GM12865 (cell line): ENCODE measurements at regions not wholly inside any gene's neighbourhood (a gene's known extent, or its start where the extent isn't known, plus 50 kb on each side); places are given as distances from the start of the nearest gene placed in this dataset.

ENCODE experiments used
- DNase-seq: peaks from one replicate; pipeline ENCODE4 v3.0.0; 2010; ENCODE audit warnings: low read depth
- H3K4me3 ChIP-seq: 2 replicates; pipeline ENCODE4 v1.5.1; 2011; ENCODE audit warnings: mild to moderate bottlenecking, low read depth, low read length, control low read depth
- CTCF ChIP-seq: IDR thresholded peaks from 2 replicates; pipeline ENCODE4 v1.5.1; 2011; ENCODE audit warnings: low read length, control low read depth, low read depth, inconsistent platforms; ENCODE audit not compliant: insufficient read depth; ENCODE audit errors: missing control alignments

DNA sequence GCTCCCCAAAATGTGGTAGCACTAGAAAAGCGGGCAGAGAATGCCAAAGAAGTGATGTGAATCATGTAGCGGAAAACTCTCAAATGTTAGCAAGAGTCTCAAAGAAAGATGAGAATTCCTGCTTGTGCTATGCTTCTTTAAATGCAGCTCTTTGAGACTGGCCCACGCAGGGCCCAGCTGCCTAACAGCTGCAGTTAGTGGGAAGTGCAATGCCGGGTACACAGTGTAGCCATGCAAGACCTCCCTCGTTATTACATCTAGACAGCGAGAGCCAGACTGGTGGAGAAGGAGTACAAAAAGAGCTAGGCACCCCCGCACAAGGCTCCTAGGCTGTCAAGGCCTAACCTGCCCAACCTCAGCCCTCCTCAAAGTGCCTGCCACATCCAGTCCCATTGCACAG lies 201.7 kb upstream of the PRDM1 start:
- no peak overlapping the region for H3K4me3 ChIP-seq
- no peak for TF ChIP-seq CTCF
- no peak for DNase-seq

DNA sequence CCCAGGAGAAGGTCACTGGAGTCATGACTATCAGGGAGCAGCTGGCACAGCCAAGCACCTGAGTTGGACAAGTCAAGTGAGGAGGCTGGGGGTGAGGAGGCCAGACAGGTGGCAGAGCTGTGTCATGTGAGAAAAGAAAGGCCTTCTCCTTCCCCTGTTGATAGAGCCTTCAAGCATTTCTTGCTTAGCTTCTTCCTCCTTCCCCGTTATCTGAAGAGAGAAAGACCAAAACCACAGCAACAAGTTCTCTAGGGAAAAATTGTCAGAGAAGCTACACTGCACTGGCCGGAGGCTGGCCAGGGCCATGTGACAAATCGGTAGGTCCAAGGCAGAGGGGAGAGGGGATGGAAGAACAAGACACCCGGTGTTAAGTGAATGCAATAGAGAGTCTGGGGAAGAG lies 202.1 kb upstream of the PRDM1 start:
- TF ChIP-seq CTCF, result no peak
- no peak overlapping the region for H3K4me3 ChIP-seq
- no peak for DNase-seq

- no peak for DNase-seq
- TF ChIP-seq CTCF, result no peak
- no peak overlapping the region for H3K4me3 ChIP-seq
Measured at GRCh38 chr6:105882828-105883227, 203.3 kb upstream of the PRDM1 start.

GRCh38 chr6:105882121-105882803 lies 203.9 kb upstream of the PRDM1 start:
- TF ChIP-seq CTCF, result no peak
- no peak for DNase-seq
- H3K4me3 ChIP-seq, result no peak overlapping the region

DNA sequence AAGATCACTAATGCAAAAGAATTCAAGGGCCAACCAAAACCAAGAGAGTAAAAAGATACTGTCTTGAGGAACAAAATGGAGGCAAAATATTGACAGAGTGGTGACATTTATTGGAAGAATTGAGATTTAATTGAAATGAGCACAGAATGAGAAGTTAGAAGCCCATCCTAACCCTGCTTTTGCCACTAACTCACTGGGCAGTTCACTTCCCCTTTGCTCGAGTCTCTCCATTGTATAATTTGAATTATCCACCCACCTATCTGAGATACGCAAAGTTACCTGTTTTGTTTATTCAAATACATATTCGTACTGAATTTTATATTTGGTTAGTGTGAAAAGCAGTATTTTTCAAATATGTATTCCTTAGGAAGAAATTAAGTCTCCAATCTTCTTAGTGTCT lies 204.5 kb upstream of the PRDM1 start:
- DNase-seq, result no peak
- no peak overlapping the region for H3K4me3 ChIP-seq
- no peak for TF ChIP-seq CTCF

GRCh38 chr6:105880030-105880492 lies 206.1 kb upstream of the PRDM1 start:
- no peak overlapping the region for H3K4me3 ChIP-seq
- TF ChIP-seq CTCF, result no peak
- DNase-seq, result peak; percentile 39

DNA sequence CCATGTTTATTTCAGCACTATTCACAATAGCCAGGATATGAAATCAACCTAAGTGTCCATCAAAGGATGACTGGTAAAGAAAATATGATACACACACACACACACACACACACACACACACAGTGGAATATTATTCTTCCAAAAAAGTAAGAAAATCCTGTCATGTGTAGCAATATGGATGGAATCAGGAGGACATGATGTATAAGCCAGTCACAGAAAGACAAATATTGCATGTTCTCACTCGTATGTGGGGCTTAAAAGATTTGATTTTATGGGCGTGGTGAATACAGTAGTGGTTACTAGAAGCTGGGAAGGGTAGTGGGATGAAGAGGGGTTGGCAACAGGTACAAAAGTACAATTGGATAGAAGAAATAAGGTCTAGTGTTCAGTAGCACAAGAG lies 207.0 kb upstream of the PRDM1 start:
- no peak for TF ChIP-seq CTCF
- DNase-seq, result no peak
- no peak overlapping the region for H3K4me3 ChIP-seq
